Brain microvascular endothelial cell (primary cell): ENCODE measurements at regions not wholly inside any gene's neighbourhood (a gene's known extent, or its start where the extent isn't known, plus 50 kb on each side); places are given as distances from the start of the nearest gene placed in this dataset.
A peak's percentile ranks its signal among the peaks of the same experiment; 100 is the strongest.

Source experiments
- DNase-seq: peaks from one replicate; pipeline ENCODE4 v3.0.0-alpha.2; 2020
- H3K27ac ChIP-seq: fragments of 250-450 bp; sonication (Bioruptor Pico); 2 replicates; pipeline ENCODE4 v1.5.1; 2020; ENCODE audit warnings: mild to moderate bottlenecking, moderate library complexity
- H3K27me3 ChIP-seq: fragments of 250-450 bp; sonication (Bioruptor Pico); replicated peaks from 2 replicates; pipeline ENCODE4 v1.5.1; 2020; ENCODE audit warnings: mild to moderate bottlenecking
- H3K36me3 ChIP-seq: fragments of 250-450 bp; sonication (Bioruptor Pico); replicated peaks from 2 replicates; pipeline ENCODE4 v1.5.1; 2020; ENCODE audit warnings: mild to moderate bottlenecking
- H3K4me3 ChIP-seq: 2 replicates; pipeline ENCODE4 v1.5.1; 2011; ENCODE audit warnings: low read depth, mild to moderate bottlenecking, control low read depth, low read length, moderate library complexity
- CTCF ChIP-seq: IDR thresholded peaks from 2 replicates; pipeline ENCODE4 v1.5.1; 2011; ENCODE audit warnings: low read depth, mild to moderate bottlenecking, moderate library complexity, low read length, control low read depth, inconsistent platforms; ENCODE audit errors: missing control alignments
- in situ Hi-C: cut with HindIII; loops from 2 replicates; pipeline ENCODE4 v1.10.0; 2017; ENCODE audit warnings: low sequenced_read_pairs, low pct_ligation_motif_present

GRCh38 chr11:42025121-42025803 is 565.8 kb upstream of the LRRC4C start:
- peak; percentile 16 for DNase-seq
- Histone ChIP-seq H3K36me3 (no peaks in the 10 kb centered on the region), H3K27me3 (no peaks in the 10 kb centered on the region), H3K4me3 (no peak overlapping the region), H3K27ac (peak overlapping the region; percentile 16)
- TF ChIP-seq CTCF: no peak
- in situ Hi-C loops: no loop called here

GRCh38 chr11:42034826-42035225 is 575.4 kb upstream of the LRRC4C start:
- DNase-seq: no peak
- in situ Hi-C loops: no loop called here
- H3K27ac ChIP-seq: no peak overlapping the region
- H3K27me3 ChIP-seq: no peaks in the 10 kb centered on the region
- H3K4me3 ChIP-seq: no peak overlapping the region
- no peaks in the 10 kb centered on the region for H3K36me3 ChIP-seq
- no peak for TF ChIP-seq CTCF

GRCh38 chr11:42036201-42036600 is 576.7 kb upstream of the LRRC4C start:
- Histone ChIP-seq H3K4me3 (no peak overlapping the region), H3K36me3 (no peaks in the 10 kb centered on the region), H3K27me3 (no peaks in the 10 kb centered on the region), H3K27ac (no peak overlapping the region)
- in situ Hi-C loops: no loop called here
- no peak for TF ChIP-seq CTCF
- DNase-seq: no peak

- H3K27ac ChIP-seq: peak overlapping the region; percentile 42
- DNase-seq: peak; percentile 71
- TF ChIP-seq CTCF: no peak
- H3K27me3 ChIP-seq: no peaks in the 10 kb centered on the region
- no peak overlapping the region for H3K4me3 ChIP-seq
- no peaks in the 10 kb centered on the region for H3K36me3 ChIP-seq
- in situ Hi-C loops: no loop called here
These were observed 583.9 kb upstream of the LRRC4C start for GRCh38 chr11:42043312-42043711.

GRCh38 chr11:42047637-42048555 is 588.4 kb upstream of the LRRC4C start:
- Histone ChIP-seq H3K36me3 (no peaks in the 10 kb centered on the region), H3K27ac (no peak overlapping the region), H3K4me3 (no peak overlapping the region), H3K27me3 (no peaks in the 10 kb centered on the region)
- TF ChIP-seq CTCF: no peak
- in situ Hi-C loops: no loop called here
- DNase-seq: no peak
